NOMO-1 (cell line): ENCODE measurements at regions not wholly inside any gene's neighbourhood (a gene's known extent, or its start where the extent isn't known, plus 50 kb on each side); places are given as distances from the start of the nearest gene placed in this dataset.
A peak's percentile ranks its signal among the peaks of the same experiment; 100 is the strongest.
"Not testable (repeated sequence)": the region's sequence is repeated elsewhere in the genome, so short reads cannot be mapped to it uniquely, and the experiment has no call there.

ENCODE experiments used
- DNase-seq, 2 experiments: peaks; one replicate each; lab custom pipeline; 2025; ENCODE audit not compliant: unreplicated experiment in 2 of 2; lab: John Stamatoyannopoulos, UW

- no peak for DNase-seq
Measured at GRCh38 chr7:356087-356486, 66.1 kb downstream of the FOXL3 start.

GRCh38 chr7:356691-357462 is 66.9 kb downstream of the FOXL3 start:
- DNase-seq: no peak

- no peak for DNase-seq
Measured at GRCh38 chr7:357531-358209, 67.7 kb downstream of the FOXL3 start.

GRCh38 chr7:358352-358751 is 68.4 kb downstream of the FOXL3 start:
- DNase-seq: no peak

GRCh38 chr7:359226-359765 is 69.3 kb downstream of the FOXL3 start:
- no peak for DNase-seq

GRCh38 chr7:359766-360361 is 69.9 kb downstream of the FOXL3 start:
- no peak for DNase-seq

- no peak for DNase-seq
Measured at GRCh38 chr7:360454-361100, 70.6 kb downstream of the FOXL3 start.

- not testable (repeated sequence) for DNase-seq
Measured at GRCh38 chr7:361182-361581, 71.2 kb downstream of the FOXL3 start.

- no peak for DNase-seq
Measured at GRCh38 chr7:361680-362401, 71.9 kb downstream of the FOXL3 start.

GRCh38 chr7:362402-363096 is 72.6 kb downstream of the FOXL3 start:
- DNase-seq: peak; percentile 73 to 92

GRCh38 chr7:363626-364025 is 73.7 kb downstream of the FOXL3 start:
- no peak for DNase-seq

GRCh38 chr7:364536-364935 is 74.6 kb downstream of the FOXL3 start:
- DNase-seq: no peak

- no peak for DNase-seq
Measured at GRCh38 chr7:365593-365992, 75.6 kb downstream of the FOXL3 start.

GRCh38 chr7:366161-366803 is 76.3 kb downstream of the FOXL3 start:
- peak; percentile 5 to 42 for DNase-seq

- DNase-seq: no peak
Measured at GRCh38 chr7:367351-367901, 77.5 kb downstream of the FOXL3 start.

GRCh38 chr7:368651-369475 is 78.9 kb downstream of the FOXL3 start:
- no peak for DNase-seq

GRCh38 chr7:369476-370258 is 79.7 kb downstream of the FOXL3 start:
- DNase-seq: no peak

GRCh38 chr7:370259-370625 is 80.3 kb downstream of the FOXL3 start:
- no peak for DNase-seq
